DMS153 treated with DMSO at 0.1 percent for 48 hours (cell line): ENCODE measurements at regions not wholly inside any gene's neighbourhood (a gene's known extent, or its start where the extent isn't known, plus 50 kb on each side); places are given as distances from the start of the nearest gene placed in this dataset.

Source experiments
- DNase-seq: peaks from one replicate; lab custom pipeline; 2025; ENCODE audit not compliant: unreplicated experiment; lab: John Stamatoyannopoulos, UW

DNA sequence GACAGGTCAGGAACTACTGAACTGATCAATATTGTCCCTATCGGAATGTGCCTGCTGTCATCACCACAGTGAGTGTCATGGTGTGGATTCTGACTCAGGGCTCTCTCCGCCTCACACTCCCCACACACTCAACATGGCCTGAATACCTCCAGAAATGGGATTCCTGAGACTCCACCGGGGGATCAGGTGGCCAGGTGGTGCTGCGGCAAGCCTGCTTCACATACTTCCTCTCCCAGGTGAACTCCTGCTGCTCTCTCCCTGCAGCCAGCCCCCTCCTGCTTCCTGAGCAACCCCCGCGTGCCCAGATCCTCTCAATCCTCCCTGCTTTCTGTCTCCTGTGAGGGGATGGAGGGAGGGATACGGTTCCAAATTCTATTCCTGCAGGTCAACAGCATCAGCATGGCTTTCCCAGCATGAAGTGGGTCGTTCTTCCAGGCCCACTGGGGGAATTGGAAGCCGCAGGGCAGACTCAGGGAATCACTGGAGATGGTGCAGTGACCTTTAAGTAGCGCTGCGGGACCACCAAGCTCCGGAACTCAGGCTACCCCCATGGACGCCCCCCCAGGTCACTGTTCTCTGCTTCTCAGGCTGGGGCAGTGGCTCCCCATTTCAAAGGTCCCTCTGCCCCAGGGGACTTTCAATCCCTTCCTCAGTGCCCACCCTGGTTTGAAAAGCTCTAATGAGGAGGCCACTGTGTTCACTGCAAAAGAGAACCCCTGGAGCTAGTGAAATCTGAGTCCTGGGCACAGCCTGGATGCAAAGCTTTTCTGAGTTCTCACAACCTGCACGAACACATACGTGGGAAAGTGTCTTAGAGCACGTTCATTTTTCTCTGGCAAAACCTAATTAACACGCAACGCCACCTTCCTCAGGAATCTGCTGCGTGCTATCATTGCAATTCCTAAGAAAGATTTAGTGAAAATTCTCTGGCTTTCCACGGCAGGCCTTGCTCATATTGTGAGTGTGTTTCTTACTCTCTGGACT is 168.4 kb downstream of the ZFP36L2 start:
- no peak for DNase-seq

DNA sequence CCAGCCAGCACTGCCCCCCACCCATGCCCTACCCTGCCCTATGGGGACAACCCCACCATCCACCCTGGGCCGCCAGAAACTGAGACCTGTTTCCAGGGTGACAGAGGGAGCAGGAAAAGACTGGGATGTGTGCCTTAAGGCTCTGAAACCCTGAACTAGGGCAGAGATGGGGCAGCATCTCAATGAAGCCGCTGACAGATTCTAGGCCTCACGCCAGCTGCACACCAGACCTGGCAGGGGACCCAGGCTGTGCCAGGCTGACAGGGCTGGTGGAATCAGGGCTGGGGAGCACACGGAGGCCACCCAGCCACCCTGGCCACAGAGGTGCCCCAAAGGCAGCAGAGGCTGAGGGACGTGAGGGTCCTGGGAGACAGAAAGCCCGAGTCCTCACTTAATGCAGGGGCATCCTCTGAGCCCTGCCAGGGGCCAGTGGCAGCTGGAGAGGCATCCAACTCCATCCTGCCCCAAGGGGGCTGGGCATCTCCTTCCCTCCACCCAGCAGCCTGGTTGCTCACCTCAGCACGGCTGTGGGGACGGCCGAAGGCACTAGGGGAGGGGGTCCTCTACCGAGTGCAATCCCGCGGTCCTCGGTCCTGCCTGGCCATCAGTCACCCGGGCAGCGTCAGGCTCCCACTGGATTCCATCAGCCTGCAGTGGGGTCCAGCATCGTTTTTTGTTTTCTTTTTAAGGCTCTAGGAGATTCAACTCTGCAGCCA is 169.2 kb downstream of the ZFP36L2 start:
- no peak for DNase-seq

DNA sequence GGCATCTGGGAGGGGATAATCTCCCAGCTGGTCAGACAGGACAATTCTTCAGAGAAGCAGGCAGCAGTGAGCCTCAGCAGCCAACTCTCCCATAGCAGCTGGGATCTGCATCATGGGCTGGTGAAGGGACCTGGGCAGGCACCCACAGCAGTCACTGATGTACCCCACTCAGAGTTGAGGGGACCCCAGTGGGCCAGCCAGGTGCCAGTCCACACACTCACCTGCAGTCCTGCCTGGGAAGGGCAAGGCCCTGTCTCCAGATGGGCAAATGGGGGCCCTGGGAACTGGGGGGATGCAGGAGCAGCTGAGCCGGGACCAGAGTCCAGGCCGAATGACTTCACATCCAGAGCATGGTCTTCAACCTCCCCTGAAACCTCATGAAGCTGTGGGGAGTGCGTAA is 170.4 kb downstream of the ZFP36L2 start:
- DNase-seq, result no peak

DNA sequence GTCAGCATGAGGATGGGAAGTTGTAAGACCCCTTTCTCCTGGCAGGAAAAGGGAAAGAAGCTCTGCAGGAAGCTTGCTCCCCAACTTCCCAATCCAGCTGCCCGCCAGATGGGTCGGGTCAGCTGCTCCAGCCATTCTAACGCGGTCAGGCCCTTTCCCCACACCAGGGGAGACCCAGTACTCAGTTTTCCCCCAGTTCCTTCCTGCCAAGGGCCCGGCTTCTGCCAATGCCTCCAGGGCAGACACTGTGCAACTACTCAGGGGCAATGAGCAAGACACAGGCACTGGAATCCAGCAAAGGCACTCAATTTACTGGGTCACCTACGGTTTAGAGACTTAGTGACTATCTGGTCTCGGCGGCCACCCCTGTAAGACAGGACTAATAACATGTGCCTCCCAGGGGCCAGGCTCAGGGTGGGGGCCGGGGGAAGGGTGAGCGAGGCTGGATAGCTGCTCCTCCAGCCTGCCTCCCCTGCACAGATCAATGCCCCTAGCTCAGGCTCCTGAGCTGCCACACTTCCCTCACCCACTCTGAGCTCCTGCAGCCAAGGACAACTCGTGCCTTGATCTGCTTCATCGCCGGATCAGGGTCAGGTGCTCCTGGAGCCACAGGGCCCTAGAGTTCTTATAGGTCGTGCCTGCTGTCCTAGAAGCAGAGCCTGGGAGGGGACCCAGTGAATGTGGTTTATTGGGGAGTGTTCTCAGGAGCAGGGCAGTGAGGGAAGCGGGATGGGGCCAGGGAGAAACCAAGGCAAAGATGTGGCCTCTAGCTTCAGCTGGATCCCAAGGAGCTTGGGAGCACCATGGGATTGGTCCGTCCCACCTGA is 171.1 kb downstream of the ZFP36L2 start:
- no peak for DNase-seq

DNA sequence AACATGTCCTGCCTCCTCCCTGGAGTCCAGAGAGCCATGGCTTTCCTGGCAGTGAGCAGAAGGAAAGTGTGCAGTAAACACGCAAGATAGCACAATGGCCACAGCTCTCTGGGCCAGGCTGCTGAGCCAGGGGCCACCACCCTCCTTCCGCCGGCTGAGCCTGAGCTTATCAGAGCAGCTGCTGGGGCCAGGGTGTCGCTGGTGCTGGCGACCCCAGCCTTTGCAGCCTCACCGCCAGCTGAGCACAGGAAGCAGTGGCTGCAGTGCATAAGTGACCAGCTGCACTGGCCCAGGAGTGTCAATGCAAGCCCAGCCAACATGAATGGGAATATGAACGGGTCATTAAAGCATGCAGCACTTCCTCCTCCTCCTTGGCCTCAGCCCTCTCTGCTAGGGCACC is 172.0 kb downstream of the ZFP36L2 start:
- no peak for DNase-seq

DNA sequence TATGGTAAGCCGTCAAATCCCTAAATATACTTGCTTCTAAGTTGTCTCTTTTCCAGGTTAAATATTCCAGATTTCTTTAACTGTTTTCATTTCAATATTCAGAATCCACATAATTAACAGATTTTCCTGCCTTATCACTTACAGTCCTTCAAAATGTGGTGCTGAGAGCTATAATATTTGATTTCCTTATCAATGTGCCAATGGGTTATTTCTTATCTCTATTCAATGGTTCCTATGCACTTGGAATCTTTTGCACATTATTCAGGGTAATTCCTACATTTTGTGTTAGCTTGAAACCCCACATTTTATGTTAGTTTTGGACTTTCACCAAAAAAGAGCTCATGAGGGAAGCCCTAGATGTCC is 173.5 kb downstream of the ZFP36L2 start:
- no peak for DNase-seq

DNA sequence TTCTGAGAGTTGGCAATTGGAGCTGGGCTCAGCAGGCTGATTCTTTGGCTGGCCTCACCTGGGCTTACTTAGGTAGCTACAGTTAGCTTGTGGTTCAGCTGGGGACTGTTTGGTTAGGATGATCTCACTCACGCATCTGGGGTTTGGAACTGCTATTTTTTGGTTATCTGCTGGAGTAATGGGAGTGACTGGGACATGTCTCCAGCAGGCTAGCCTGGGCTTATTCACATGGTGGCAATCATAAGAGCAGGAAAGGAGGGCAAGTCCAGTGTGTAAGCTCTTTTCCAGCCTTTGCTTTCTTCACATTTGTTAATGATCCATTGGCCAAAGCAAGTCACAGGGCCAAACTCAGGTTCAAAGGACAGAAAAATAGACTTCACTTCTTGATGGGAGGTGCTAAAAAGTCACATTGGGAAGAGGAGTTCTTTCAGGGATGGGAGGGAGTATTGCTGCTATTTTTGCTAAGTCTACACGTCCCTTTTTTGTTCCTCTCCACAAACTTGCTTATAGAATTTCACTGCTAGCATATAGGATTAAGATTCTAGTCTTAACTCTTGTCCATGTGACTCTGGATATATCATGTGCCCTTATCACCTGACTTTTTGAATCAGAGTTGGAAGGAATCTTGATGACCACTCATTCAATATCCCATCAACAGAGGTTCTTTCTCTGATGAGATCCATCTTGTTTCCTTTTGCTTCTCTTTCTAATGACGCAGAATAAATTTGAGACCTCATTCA is 174.0 kb downstream of the ZFP36L2 start:
- DNase-seq, result no peak

DNA sequence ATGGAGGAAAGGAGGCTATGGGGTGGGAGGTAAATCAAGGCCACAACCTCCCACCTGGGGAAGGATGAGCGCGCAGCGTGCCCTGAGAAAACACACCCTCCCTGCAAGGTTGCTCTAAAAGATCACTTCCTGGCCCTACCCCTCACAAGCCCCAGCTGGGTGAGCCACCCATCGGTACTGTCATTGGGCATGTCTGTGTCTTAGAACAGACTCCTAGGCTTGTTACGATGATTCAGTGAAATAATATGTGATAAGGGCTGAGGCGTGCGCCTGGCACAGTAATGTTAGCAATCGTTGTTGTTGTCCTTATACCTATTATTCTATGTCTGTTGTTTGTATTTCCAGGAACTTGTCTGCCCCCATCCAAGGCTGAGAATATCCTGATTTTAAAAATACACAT is 175.1 kb downstream of the ZFP36L2 start:
- DNase-seq, result no peak

DNA sequence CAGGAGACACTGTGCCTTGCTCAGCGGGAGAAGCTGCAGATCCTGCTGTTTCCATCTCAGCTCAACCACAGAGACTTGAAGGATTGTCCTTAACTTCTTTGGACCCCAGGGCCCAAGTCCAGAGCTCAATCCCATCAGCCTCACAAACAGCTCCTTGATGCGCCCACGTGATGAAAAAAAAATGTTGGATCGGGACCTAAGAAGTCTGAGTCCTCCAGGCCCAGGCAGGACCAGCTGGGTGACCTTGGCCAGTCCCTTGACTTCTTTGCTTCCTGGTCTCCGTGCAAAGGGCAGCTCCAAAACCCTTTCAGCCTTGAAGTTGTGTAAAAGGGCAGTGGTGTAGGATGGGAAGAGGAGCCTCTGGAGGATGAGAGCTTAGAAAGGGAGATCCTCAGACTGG is 175.5 kb downstream of the ZFP36L2 start:
- no peak for DNase-seq

DNA sequence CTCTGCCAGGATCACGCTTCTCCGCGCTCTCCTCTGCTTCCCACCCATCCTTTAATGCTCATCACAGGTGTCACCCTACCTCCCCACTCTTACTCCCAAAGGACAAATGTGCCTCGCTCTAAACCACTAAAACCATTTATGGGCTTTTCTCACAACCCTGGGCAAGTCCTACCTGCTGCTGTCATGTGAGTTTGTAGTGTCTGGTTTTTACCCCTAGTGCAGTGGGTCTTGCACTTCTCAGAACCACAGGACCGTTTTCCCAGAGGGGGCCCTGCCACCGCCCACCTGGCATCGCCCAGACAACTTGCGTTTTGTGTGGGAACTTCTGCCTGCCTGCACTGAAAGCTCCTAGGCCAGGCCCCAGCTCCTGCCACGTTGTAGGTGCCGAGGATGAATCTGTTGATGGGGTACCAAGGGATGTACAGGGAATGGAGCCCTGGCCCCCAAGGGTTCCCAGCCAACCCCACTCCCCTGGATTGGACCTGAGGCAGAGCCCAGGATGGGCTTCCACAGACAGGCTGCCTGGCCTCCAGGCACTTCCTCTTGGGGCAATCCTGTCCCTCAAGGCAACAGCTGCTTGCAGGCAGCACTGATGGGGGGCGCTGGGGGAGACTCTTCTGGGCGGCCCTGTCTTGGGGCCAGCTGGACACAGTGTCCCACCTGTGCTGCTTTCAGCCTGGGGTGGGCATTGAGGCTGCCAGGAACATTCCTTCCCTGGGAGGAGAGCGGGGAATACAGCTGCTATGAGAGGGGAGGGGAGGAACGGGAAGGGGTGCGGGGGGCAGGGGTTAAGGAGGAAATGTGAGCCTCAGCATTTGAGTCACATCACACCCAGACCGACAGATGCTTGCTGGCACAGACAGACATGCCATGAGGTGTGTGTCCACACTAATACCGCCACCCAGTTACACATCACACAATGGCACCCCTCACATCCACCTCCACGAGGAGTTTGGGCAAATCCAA is 176.3 kb downstream of the ZFP36L2 start:
- DNase-seq, result no peak

DNA sequence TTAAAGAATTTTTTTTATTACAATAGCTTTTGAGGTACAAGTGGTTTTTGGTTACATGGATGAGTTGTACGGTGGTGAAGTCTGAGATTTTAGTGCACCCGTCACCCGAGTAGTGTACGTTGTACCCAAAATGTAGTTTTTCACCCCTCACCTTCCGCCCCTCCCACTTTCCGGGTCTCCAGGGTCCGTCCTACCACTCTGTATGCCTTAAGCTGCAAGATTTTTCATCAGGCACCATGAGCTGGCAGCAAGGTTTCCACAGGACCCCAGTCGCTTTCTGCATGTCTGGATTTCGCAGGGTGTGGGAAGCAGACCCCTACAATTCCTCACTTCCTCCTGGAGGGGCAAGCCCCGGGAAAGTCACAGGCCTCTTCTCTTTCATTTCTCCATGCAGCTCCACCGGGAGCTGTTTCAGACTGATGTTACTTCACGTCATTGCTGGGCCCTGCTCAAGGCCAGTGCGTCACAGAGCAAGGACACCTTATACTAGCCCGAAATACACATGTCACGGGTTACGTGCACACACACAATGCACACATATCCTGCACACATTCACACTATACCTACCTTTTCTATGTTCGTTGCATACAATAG is 179.1 kb downstream of the ZFP36L2 start:
- DNase-seq, result no peak

DNA sequence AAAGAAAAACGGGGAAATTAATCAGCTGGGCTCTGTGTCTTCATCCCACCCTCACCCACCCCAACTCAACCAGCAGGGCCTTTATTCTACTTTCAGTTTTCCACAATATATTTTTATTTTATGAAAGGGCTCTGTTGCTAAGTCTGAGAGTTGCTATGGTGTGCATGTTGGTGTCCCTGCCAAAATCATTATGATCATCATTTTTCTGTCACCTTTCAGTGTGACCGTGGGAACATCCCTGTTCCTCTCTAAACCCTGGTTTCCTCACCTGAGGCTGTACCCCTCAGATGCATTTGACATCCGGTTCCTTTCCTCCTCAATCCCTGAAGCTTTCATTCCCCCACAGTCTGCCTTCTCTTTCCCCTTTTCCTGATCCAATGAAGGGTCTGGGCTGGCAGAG is 180.5 kb downstream of the ZFP36L2 start:
- DNase-seq, result no peak

DNA sequence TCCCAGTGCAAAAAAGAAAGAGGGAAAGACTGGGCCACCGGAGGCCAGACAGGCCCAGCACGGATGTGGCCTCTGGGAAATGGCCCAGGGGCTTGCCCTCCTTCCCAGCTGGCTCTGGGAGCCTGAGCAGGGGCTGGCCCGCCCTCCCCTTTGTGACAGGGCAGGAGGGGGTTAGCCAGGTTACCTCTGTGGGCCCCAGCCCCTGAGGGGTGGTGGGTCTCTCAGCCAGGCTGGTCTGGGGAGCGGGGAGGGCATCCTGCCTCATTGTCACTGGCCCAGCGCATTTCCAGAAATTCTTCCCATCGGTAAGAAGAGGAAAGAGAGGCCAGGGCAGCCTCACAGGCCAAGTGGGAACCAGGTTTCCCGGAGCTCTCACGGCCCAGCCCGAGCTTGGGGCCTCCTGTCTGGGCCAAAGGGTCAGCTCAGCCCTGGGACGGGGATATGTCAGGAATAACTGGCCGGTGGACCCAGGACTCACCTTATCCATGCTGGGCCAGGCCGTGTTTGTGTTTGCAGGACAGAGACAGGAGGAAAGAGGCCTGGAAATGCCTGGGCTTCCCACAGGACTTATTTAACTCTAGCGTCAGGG is 182.2 kb downstream of the ZFP36L2 start:
- no peak for DNase-seq

DNA sequence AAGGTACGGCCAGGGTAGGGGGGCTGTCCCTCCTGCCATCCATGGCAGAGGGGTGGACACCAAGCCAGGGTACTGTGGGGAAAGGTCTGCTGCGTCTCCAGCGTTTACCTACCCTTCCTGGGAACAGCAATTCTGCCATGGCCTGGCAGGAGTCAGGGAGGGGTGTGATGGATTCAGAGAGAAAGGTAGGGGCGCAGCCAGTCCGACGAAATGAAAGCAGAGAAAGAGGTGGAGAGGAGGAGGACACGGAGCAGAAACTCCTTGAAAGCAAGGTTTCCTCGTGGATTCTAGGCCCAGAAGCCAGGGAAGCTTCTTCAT is 182.9 kb downstream of the ZFP36L2 start:
- no peak for DNase-seq

DNA sequence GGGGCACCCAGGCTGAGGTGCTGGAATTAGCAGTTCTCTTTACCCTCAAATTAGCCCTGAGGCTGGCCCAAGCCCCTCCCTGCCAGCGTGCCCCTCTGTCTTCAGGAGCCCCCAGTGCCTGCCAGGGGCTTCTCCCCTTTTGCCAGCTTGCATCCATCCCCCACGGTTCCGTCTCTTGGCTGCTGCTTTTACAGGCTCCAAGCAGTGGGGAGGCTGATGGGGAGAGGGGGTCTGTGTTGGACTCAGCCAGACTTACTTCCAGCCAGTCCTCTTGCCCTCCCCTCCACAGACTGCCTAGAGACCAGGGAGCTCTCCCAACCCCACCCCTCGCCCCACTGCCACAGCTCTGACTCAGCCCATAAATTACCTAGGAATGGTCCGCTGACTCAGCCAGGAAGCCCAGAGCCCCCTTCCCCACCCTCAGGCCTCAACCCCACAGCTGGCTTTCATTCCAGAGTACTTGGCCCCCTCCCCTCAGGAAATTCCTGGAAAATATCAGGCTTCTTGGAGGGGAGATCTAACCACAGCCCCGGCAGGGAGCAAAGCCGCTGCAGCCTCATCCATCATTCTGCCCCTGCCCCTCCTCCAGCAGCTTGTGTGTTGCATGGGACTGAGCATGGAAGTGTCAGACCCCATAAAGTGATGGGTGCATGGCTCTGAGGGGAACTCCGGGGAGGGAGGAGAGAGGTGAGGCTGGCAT is 184.6 kb downstream of the ZFP36L2 start:
- DNase-seq, result no peak

DNA sequence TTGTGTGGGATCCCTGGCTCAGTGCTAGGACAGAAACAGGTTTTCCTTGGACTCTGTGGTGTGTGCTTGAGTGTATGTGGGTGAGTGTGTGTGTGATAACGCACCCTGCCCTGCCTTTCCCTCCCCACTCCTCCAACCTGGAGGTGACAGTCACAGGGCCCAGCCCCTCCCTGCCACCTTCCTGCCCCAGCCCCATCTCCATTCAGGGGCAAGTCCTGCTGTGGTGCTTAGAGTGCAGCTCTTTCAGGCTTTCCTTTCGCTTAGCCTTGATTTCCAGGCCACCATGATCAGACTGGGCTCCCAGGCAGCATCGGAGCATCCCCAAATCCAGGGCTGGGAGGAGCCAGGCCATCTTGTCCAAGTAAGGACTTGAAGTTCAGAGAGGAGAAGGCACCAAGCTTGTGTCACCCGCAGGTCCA is 185.2 kb downstream of the ZFP36L2 start:
- DNase-seq, result no peak

DNA sequence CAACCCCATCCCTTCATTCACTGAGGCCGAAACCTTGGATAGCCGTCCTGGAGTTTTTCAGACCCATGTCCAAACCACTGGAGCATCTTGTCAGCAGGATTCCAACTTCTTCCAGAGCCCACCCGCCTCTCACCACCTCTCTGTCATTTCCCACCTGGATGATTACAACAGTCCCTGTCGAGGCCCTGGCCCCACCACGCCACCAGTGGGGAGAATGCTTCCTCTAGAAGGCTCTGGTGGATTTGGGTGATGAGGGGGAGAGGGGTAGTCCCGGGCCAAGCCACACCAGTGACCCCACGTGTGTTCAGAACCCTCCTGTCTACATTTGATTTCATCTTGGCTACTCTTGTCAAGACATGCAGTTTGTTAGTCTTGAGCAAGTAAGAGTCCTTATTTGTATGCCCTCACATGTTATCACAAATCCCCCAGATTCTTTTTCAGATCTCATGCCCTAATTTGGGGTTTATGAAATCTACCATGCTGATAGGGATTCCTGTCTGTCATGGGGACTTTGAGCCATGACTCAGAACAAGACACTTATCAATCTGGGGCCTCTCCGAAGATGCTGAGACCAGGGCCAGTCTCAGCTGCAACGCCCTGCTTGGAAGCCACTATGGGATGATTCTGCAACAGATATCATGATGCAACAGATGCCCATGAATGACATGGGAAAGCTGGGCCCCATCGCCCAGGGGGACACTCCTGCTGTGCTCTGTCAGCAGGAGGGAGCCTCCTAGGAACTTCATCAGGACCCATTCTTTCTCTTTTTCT is 186.1 kb downstream of the ZFP36L2 start:
- no peak for DNase-seq
